ENCODE measurements at regions not wholly inside any gene's neighbourhood (a gene's known extent, or its start where the extent isn't known, plus 50 kb on each side); places are given as distances from the start of the nearest gene placed in this dataset.

GRCh38 chr1:73576083-73576482, 621.9 kb downstream of the LRRIQ3 start:
- TF ChIP-seq POLR2AphosphoS5 (IDR thresholded peaks at IDR 0.05) (peak; percentile 19), EP300 (conservative IDR thresholded peaks at IDR 0.05; ENCODE audit: poor library complexity, severe bottlenecking) (no peak)
- TF ChIP-seq, protein P1, sequence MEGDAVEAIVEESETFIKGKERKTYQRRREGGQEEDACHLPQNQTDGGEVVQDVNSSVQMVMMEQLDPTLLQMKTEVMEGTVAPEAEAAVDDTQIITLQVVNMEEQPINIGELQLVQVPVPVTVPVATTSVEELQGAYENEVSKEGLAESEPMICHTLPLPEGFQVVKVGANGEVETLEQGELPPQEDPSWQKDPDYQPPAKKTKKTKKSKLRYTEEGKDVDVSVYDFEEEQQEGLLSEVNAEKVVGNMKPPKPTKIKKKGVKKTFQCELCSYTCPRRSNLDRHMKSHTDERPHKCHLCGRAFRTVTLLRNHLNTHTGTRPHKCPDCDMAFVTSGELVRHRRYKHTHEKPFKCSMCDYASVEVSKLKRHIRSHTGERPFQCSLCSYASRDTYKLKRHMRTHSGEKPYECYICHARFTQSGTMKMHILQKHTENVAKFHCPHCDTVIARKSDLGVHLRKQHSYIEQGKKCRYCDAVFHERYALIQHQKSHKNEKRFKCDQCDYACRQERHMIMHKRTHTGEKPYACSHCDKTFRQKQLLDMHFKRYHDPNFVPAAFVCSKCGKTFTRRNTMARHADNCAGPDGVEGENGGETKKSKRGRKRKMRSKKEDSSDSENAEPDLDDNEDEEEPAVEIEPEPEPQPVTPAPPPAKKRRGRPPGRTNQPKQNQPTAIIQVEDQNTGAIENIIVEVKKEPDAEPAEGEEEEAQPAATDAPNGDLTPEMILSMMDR (IDR thresholded peaks at IDR 0.05; ENCODE audit: poor library complexity, severe bottlenecking): no peak
- Histone ChIP-seq H3K9me2 (ENCODE audit: insufficient read depth, low read length) (no peaks in the 10 kb centered on the region), H3K79me2 (replicated peaks; ENCODE audit: insufficient read depth, low read length) (no peaks in the 10 kb centered on the region), H3K27ac (ENCODE audit: low read length) (peak overlapping the region; percentile 43), H3K36me3 (ENCODE audit: insufficient read depth, low read length) (no peaks in the 10 kb centered on the region), H3K4me3 (ENCODE audit: low read length) (peak overlapping the region; percentile 9), H3F3A (ENCODE audit: insufficient read depth, low read length, poor library complexity, severe bottlenecking) (no peaks in the 10 kb centered on the region), H3K9me3 (ENCODE audit: low read length) (no peaks in the 10 kb centered on the region), H2AFZ (ENCODE audit: low read depth, low read length) (no peak overlapping the region), H3K9ac (ENCODE audit: low read length) (no peak overlapping the region), H3K4me2 (ENCODE audit: low read length) (no peak overlapping the region), H3K27me3 (ENCODE audit: insufficient read depth, low read depth, low read length) (no peaks in the 10 kb centered on the region), H4K20me1 (ENCODE audit: insufficient read depth) (no peaks in the 10 kb centered on the region)

GRCh38 chr1:73564294-73564693, 633.7 kb downstream of the LRRIQ3 start:
- no peaks in the 10 kb centered on the region for H3F3A ChIP-seq (ENCODE audit: insufficient read depth, low read length, poor library complexity, severe bottlenecking)
- no peak for TF ChIP-seq TAF1 (IDR thresholded peaks at IDR 0.05; ENCODE audit: low read depth)
- no peak for TF ChIP-seq RAD21 (conservative IDR thresholded peaks at IDR 0.05)
- no peak for TF ChIP-seq SMC3 (conservative IDR thresholded peaks at IDR 0.05; ENCODE audit: poor library complexity)
- TF ChIP-seq POLR2AphosphoS5 (IDR thresholded peaks at IDR 0.05): no peak
- TF ChIP-seq EP300 (conservative IDR thresholded peaks at IDR 0.05; ENCODE audit: poor library complexity, severe bottlenecking): no peak

DNA sequence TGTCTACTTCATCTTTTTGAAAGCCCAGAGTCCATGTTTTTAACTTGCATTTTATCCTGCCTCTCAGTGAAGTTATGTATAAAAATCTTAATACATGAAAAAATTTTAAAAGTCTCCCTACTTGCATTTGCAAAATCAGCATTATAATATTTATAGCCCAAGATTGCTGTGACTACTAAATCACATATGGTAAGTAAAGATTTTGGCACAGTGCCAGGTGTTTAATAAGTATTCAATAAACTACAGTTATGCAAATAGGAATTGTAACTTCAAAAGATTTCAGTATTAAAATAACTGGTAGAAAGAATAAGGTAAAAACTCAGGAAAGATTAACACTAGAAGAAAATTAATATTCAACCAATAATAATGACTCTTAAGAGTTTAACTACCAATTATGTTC, 641.7 kb downstream of the LRRIQ3 start:
- no peaks in the 10 kb centered on the region for H3K36me3 ChIP-seq (ENCODE audit: insufficient read depth, low read length)
- H3F3A ChIP-seq (ENCODE audit: insufficient read depth, low read length, poor library complexity, severe bottlenecking): no peaks in the 10 kb centered on the region
- no peaks in the 10 kb centered on the region for H3K9me3 ChIP-seq (ENCODE audit: low read length)
- H3K9ac ChIP-seq (ENCODE audit: low read length): no peak overlapping the region
- TF ChIP-seq EZH2 (IDR thresholded peaks at IDR 0.05; ENCODE audit: borderline replicate concordance, insufficient read depth, low read length, poor library complexity, severe bottlenecking) (no peak), TAF1 (IDR thresholded peaks at IDR 0.05; ENCODE audit: low read depth) (no peak), POLR2AphosphoS5 (IDR thresholded peaks at IDR 0.05) (no peak), SMC3 (conservative IDR thresholded peaks at IDR 0.05; ENCODE audit: poor library complexity) (no peak), EP300 (conservative IDR thresholded peaks at IDR 0.05; ENCODE audit: poor library complexity, severe bottlenecking) (no peak), MXI1 (conservative IDR thresholded peaks at IDR 0.05; ENCODE audit: poor library complexity, severe bottlenecking) (no peak), RAD21 (conservative IDR thresholded peaks at IDR 0.05) (no peak)
- TF ChIP-seq, protein P1 (IDR thresholded peaks at IDR 0.05; ENCODE audit: poor library complexity, severe bottlenecking): no peak
- TF ChIP-seq, protein P2, sequence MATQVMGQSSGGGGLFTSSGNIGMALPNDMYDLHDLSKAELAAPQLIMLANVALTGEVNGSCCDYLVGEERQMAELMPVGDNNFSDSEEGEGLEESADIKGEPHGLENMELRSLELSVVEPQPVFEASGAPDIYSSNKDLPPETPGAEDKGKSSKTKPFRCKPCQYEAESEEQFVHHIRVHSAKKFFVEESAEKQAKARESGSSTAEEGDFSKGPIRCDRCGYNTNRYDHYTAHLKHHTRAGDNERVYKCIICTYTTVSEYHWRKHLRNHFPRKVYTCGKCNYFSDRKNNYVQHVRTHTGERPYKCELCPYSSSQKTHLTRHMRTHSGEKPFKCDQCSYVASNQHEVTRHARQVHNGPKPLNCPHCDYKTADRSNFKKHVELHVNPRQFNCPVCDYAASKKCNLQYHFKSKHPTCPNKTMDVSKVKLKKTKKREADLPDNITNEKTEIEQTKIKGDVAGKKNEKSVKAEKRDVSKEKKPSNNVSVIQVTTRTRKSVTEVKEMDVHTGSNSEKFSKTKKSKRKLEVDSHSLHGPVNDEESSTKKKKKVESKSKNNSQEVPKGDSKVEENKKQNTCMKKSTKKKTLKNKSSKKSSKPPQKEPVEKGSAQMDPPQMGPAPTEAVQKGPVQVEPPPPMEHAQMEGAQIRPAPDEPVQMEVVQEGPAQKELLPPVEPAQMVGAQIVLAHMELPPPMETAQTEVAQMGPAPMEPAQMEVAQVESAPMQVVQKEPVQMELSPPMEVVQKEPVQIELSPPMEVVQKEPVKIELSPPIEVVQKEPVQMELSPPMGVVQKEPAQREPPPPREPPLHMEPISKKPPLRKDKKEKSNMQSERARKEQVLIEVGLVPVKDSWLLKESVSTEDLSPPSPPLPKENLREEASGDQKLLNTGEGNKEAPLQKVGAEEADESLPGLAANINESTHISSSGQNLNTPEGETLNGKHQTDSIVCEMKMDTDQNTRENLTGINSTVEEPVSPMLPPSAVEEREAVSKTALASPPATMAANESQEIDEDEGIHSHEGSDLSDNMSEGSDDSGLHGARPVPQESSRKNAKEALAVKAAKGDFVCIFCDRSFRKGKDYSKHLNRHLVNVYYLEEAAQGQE (IDR thresholded peaks at IDR 0.05; ENCODE audit: borderline replicate concordance): no peak
- H4K20me1 ChIP-seq (ENCODE audit: insufficient read depth): no peaks in the 10 kb centered on the region
- no peaks in the 10 kb centered on the region for H3K79me2 ChIP-seq (replicated peaks; ENCODE audit: insufficient read depth, low read length)
- no peaks in the 10 kb centered on the region for H3K27me3 ChIP-seq (ENCODE audit: insufficient read depth, low read depth, low read length)
- no peak overlapping the region for H2AFZ ChIP-seq (ENCODE audit: low read depth, low read length)
- no peaks in the 10 kb centered on the region for H3K9me2 ChIP-seq (ENCODE audit: insufficient read depth, low read length)
- no peak overlapping the region for H3K4me2 ChIP-seq (ENCODE audit: low read length)
- H3K4me3 ChIP-seq (ENCODE audit: low read length): no peak overlapping the region
- H3K27ac ChIP-seq (ENCODE audit: low read length): no peak overlapping the region

More at GRCh38 chr1:73564294-73564693, 633.7 kb downstream of the LRRIQ3 start:
- Histone ChIP-seq H2AFZ (ENCODE audit: low read depth, low read length) (no peak overlapping the region), H3K27me3 (ENCODE audit: insufficient read depth, low read depth, low read length) (no peaks in the 10 kb centered on the region), H3K4me2 (ENCODE audit: low read length) (no peak overlapping the region), H3K9me2 (ENCODE audit: insufficient read depth, low read length) (no peaks in the 10 kb centered on the region), H3K79me2 (replicated peaks; ENCODE audit: insufficient read depth, low read length) (no peaks in the 10 kb centered on the region), H3K36me3 (ENCODE audit: insufficient read depth, low read length) (no peaks in the 10 kb centered on the region), H3K4me3 (ENCODE audit: low read length) (no peak overlapping the region), H3K9me3 (ENCODE audit: low read length) (no peaks in the 10 kb centered on the region), H4K20me1 (ENCODE audit: insufficient read depth) (no peaks in the 10 kb centered on the region), H3K9ac (ENCODE audit: low read length) (no peak overlapping the region), H3K27ac (ENCODE audit: low read length) (no peak overlapping the region)
